Dermis microvascular lymphatic vessel endothelial cell (primary cell): ENCODE measurements at regions not wholly inside any gene's neighbourhood (a gene's known extent, or its start where the extent isn't known, plus 50 kb on each side); places are given as distances from the start of the nearest gene placed in this dataset.
A peak's percentile ranks its signal among the peaks of the same experiment; 100 is the strongest.

Experiments
- DNase-seq, 2 donors: peaks; one replicate each; pipeline versions ENCODE4 v3.0.0 to v3.0.0-alpha.2; 2010; ENCODE audit warnings: low read depth in 2 of 2

DNA sequence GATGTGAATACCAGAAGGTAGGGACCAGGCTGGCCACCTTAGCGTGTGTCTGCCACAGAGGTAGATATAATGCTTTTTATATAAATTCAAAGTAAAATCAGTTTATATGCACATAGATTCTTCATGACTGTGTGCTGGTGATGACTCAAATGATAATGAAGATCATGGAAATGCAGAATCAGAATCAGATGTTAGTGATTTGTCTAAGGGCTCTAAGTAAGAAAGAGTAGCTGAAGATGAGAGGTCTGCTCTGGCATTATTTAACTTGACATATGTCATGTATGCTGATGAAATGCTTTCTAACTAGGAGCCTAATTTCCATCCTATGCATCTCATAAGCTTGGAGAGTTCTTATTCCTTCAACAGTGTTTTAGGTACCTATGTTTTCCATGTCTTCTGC lies 50.3 kb upstream of the DPH6 start:
- no peak for DNase-seq

DNA sequence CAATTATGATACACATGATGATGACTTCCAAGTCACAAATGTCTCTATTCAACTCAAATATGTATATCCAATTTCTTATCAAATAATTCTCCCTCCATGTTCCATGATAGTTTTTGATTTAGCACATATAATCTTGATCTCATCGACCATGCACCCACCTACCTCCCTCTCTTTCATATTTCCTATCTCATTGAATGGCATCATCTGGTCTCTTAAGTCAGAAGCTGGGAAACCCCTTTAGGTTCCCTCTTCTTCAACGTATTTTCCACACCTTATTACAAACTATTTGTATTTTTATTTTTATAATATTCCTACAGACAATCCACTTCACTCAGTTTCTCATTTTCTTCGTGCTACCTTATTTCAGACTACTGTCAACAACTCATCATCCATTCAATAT lies 56.9 kb upstream of the DPH6 start:
- no peak for DNase-seq

DNA sequence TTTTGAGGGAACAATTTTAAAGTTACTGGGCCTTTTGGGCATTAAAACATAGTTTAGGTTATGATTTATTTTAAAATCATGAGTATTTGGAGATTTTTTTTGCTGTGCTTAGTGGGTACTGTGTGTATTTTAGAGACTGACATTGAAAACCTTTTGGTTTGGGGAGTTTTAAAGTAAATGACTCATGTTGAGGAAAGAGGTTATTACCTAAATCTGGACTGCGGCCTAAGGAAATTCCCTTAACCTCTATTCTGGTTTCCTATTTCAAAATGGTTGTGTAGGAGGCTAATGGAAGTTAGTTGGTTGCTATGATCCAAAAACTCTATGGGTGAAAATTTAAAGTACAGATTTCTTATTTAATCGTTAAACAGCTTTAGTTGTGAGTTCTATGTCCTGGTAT lies 57.3 kb upstream of the DPH6 start:
- peak; percentile 6 to 48 for DNase-seq

DNA sequence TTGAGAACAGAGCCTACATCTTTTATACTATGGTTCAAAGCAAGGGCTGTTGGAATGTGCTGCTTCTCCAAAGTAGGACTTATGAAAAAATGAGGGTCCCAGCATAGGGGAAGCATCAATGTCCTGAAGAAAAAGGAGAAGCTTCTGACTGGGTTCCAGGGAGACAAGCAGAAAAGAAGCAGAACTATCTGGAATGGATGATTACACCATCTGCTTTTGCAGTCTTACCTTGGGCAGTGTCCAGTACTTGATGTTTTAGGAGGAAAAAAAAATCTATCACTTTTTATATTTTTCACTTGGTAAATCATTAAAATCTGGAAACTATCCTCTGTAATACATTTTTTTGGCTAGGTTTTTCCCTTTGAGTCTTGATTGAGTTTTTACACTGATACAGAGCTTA lies 57.9 kb upstream of the DPH6 start:
- DNase-seq = no peak

DNA sequence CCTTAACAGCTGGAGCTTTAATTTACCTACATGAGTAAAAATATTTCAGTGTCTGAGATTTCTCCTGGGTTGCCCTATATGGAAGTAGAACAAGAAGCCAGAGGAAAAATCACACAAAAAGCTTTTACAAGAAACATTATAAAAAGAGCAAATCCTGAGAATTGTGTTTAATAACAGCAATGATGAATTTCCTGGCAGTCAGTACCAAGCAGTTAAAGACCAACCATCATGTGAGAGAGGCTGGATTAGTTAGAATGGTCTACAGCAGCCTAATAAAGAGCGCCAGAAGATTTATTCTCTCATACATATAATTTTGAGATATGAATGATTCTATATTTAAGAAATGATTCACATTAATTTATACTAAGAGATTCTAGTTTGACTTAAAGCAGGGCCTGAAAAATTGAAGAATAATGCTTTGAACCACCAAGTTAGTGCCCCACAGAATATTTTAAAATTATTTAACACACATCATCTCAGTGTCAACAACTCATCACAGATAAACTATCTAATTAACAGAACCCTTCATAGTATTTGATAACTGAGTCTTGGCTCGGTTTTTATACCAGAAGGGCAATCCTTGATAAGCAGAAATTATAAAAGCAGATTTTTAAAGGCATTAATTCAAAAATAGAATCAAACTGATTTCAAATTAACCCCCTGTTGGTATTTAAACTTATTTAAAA lies 59.9 kb upstream of the DPH6 start:
- no peak for DNase-seq

DNA sequence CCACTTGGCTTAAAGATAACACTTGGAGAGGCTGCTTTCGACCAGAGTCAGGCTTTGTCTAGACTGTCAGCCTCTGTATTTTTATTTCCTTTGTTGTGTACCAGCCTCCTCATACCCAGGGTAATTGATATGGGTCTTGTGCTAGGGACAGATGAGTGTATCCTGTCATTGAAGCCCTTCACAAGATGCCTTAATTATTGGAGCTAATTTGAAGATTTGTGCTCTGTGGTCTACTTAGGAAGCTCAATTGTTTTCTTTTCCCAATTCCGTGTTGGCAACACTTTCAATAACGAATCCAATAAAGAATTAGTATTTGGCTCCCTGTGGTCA lies 60.5 kb upstream of the DPH6 start:
- DNase-seq = no peak

DNA sequence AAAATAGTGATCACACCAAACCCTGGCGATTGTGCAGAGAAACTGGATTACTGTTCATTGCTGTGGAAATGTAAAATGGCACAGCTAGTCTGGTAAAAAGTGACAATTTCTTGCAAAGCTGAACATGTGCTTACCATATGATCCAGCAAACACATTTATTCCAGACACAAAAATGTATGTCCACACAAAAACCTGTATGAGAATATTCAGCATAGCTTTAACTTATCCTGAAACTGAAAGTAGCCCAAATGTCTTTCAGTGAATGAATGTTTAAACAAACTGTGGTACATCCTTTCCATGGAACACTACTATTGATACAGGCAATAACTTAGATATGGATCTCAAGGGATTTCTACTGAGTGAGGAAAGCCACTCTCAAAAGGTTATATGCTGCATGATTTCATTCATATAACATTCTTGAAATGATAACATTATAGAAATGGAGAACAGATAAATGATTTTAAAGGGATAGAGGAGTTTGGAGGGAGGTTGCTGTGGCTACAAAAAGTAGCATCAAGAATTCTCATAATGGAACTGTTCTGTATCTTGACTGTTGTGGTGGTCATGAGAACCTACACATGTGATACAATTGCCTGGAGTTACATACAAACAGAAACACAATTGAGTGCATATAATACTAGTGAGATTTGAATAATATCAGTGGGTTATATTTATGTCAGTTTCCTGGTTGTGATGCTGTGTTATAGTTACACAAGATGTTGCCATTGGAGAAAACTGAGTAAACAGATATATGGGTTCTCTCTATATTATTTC lies 70.7 kb upstream of the DPH6 start:
- no peak for DNase-seq

DNA sequence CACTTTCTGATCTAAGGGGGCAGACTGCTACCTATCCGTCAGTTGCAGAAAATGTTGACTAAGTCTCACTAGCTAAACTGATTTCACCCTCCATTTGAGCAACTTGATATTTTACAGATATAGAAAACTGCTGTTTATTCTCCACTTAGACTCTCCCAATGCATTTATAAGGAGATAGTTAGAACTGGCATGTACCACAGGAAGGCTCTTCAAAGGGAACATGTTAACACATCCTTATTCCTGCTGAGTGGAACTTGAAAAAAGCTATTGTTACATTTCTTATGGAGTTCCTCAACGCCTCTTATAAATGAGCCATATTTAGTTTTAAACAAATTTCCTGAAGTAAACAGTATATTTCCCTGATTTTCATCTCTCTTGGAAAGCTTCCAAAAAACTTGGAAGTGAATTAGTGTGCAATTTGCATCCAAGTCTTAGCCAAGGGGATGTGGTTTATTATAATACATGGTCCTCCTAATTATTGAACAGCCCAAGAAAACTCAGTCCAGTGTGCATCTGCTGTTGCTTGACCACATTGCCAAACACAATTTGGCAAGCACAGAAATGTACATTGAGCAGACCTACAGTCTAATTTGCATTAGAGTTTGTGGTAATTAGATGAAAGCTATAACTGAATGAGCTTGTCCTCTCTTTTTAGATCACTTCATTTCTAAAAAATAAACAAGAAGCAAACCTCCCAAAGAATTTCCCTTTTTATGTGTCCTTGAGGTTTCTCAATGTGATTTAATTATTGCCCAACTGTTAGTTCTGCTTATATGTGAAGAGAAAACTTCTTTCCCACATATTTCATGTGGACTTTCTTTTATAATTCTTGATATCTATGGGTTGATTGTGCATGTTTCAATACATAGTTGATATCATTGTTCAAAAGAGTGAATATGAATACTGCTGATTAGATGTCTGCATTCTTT lies 72.6 kb upstream of the DPH6 start:
- no peak for DNase-seq

DNA sequence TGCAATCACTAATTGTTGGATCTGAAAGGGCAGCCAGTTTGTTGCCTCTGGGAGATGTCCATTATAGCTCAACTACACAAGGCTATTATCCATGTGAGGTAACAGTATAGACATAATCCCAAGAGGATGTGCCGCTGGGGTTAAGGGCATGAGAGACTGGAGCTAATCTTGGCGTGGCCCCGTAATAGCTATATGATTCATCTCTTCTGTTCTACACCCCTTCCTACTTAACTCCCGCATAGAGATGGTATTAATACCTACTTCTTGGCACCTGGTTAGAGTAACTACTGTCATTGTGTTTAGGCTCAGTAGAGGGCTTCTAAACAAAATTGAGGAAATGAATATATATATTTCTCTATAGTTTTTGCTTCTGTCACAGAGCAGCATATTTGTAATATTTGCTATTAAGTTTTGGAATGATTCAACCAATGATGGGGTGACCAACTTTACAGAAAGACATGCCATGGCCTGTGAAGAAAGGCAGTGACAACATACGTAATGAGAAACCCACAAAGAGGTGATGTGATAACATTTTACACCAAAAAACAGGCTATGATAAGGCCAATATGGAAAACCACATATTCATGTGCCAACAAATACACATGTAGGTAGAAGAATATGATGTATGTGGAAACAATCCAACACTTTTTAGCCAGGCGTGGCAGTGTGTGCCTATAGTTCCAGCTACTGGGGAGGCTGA lies 76.8 kb upstream of the DPH6 start:
- DNase-seq = no peak

DNA sequence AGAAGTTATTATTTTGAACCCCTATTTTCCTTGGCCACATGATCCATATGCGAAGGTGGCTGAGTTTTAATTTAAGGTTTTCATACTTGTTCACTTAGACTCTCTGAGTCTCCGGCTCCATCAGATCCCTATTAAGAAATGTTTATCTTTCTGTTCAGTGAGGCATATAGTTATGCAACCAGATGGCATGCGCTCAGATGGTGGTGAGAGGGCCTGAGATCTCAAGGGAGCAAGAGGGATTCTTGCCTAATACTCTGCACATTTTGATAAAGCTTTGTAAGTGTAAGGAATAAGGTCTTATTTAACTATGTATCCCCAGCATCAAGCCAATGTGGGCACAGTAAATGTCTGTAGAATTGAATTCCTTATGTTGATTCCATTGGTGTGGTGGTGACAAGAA lies 78.9 kb upstream of the DPH6 start:
- no peak for DNase-seq

DNA sequence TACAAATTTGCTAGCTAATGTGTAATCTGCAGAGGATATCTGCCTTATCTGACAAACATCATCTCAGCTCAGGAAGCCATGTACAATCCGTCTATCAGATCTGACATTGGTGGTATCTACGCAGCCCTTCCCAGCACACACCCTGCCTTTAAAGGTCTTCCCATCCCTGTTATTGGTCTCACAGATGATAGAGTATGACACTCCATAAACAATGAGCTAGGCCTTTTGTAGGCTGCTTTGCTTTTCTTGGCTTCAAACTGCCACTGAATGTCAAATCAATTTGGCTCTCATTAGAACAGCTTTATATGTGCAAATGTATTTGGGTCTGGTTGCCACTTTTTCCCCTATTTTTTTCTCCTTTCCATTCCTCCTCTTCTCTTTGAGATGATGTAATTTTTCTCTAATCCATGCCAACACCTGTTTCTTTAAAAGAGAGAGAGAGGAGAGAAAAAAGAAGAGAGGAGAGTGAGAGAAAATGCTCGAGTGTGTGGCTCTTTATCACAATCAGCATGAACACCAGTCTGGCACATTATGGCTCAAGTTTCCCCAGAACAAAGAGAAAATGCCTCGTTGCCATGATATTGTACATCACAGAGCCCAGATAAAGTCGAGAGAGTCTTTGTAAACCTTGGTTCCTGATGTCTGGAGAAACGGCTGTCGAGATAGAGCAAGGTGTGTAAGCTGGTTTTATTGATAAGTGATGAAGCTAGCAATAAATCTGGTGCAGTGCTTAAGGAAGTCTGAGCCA lies 80.8 kb upstream of the DPH6 start:
- peak; percentile 14 to 37 for DNase-seq

DNA sequence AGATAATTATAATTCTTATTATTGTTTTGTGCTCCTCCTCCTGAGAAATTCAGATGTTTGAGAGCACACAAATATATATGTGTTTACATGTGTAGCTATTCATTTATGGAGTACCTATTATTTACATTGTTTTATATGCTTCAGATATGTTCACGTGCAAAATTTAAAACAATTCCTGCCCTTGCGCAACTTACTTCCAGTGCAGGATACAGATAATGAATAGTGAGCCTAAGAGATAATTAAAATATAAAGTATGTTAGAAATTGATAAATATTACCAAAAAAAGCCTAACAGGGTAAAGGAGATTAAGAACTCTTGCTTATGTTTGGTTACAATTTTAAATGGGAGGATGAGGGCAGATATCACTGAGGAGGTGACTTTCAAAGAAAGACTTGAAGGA lies 81.7 kb upstream of the DPH6 start:
- no peak for DNase-seq

DNA sequence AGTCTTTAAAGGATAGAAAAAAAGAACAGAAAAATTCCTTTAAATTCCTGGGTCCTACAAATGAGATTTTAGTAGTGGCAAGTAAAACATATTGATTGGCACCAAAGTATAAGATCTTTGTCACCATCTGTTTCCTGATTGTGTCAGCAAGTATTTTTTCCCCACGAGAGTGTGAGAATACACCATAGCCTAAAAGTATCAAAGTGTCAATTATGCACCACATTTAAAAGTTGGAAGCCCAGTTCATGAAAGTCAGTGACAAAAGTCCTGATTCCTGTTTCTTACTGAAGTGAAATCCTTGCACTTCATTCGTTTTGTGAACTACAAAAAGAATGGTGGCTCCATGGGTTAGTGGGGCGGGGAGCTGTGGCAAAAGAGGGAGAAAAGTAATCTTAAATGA lies 83.8 kb upstream of the DPH6 start:
- DNase-seq = no peak

DNA sequence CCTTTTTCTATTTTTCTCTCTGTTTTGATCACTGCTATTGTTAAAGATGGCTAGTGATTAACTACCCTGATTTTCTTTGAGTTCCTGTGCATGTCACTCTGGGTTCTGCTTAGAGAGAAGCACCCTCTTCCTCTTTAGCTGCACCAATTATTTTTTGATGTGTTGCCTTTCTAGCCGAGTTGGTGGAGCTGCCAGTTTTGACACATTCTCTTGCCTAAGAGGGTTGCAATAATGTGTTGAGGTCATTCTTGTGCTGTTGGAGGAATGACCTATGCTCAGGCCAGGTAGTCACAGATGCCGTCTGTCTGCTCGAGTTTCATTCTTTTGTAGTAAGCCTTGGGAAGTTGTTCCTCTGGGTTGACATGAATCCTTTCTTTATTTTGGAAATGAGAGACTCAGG lies 84.6 kb upstream of the DPH6 start:
- no peak for DNase-seq

DNA sequence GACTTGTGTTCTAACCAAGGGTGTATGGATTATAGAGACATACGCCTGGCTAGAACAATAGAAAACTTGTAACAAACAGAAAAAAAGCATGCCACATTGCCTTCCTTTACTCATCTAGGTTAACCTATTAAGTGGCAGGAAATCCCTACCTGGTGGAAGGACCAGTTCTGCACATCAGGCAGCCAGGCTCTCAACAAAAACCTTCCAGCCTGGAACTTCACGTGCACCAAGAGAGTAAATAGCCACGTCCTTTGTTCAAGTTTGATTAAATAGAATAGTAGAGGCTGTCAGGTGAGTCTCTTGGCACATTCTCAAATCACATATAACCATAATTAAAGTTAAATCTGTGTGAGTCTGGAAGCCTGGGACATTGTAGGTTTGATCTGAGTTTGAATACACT lies 85.0 kb upstream of the DPH6 start:
- DNase-seq = no peak

DNA sequence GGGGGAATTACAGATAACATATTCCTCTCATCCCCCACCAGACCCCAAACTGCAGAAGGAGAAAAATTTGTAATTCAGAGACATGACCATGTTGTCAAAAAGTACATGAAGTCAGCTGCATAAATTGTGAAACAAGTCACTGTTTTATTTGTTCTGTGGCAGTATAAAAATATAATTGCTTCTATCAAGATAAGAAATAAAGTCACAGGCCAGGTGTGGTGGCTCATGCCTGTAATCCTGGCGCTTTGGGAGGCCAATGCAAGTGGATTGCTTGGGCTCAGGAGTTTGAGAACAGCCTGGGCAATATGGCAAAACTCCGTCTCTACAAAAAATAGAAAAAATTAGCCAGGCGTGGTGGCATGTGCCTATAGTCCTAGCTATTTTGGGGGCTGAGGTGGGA lies 87.7 kb upstream of the DPH6 start:
- DNase-seq = no peak

DNA sequence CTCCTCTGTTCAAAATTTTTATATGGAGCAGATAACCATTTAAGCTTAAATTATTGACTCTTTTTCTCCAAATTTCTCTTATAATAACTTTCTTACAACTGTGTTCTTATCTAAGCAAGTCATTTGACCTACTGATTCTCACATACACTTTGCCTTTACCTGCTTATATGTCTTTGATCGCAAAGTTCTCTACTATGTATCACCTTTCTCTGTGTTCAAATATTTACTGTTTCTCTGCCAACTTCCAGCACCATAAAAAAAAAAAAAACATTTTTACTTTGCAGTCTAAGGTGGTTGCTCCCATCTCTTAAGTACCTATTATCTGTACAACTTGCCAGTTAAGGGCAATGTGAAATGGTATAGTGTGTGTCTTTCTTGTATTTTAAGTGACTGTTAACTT lies 100.8 kb upstream of the DPH6 start:
- no peak for DNase-seq

DNA sequence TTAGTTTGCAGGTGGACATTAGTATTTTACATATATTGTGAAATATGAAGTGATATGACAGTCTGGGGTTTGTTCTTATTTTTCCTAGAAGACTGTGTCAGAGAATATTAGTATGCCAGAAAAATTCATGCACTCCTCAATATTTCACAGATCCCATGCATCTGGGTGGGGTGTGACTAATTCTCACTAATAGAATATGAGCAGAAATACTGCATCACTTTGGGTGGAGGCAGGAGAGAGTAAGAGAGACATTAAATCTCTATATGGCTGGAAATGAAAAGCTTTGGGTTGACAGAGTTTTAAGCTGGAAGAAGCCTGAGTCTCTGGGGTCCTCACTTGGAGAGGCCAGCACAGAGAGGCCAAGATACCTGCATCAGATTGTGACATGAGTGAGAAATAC lies 101.3 kb upstream of the DPH6 start:
- DNase-seq = no peak

DNA sequence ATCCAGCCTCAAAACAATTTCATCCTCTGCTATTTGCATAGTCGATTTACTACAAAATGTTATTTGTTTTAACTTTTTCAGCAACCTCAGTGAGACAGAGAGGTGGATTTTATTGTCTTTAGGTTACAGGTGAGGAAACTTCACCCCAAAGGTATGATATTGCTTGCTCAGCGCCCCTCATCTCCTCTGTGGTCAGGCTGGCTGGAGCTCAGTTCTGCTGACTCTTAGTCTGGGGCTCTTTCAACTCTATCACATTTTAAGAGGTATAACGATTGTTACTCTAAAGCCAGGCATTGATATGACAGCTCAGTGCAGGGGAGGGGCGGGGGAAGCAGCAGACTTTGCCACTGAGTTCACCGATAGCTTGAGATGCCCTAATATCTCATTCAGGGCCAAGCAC lies 103.0 kb upstream of the DPH6 start:
- DNase-seq = no peak

DNA sequence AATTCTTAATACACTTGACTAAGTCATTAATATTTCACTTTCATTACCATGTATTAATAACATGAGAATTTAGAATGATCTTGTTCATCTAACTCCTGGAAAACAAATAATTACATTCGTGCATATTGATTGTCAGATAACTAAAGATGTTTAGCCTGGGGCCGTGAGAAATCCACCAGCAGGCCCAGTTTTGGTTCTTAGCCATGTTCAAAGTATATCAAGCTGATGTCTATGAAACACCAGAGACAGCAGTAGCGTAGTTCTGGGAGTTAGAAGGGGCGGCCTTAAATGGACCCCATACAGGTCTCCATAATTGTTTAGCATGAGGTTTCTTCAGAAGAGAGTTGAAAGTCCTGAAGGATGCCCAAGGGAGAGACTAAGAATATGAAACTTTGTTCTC lies 103.6 kb upstream of the DPH6 start:
- no peak for DNase-seq

DNA sequence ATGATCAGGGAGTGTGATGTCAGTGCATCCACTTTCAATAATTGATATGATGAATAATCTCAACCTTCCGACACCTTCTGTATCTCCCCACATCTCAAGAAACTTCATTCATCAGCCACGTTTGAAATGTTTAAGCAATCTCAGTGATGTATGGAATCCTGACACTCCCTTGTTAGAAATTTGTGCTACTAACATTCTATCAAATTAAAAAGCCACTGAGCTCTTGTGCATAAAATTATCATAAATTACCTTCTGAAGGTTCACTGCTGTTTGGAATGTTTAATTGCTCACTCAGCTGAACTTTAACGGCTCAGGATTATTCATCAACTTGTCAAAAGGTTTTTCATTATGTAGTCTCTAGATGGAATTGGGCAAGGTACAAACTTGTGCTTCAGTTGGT lies 108.4 kb upstream of the DPH6 start:
- DNase-seq = no peak
